Activated CD4-positive, alpha-beta T cell treated with anti-CD3 and anti-CD28 coated beads, Interleukin-2, amount 50 U/mL, for 1 hour (primary cell): ENCODE measurements at regions not wholly inside any gene's neighbourhood (a gene's known extent, or its start where the extent isn't known, plus 50 kb on each side); places are given as distances from the start of the nearest gene placed in this dataset.
"Not testable (repeated sequence)": the region's sequence is repeated elsewhere in the genome, so short reads cannot be mapped to it uniquely, and the experiment has no call there.

Experiments used
- DNase-seq: peaks from one replicate; pipeline ENCODE4 v3.0.0-alpha.2; 2020

GRCh38 chr3:68676136-68676535 lies 256.2 kb downstream of the TAFA4 start:
- no peak for DNase-seq

DNA sequence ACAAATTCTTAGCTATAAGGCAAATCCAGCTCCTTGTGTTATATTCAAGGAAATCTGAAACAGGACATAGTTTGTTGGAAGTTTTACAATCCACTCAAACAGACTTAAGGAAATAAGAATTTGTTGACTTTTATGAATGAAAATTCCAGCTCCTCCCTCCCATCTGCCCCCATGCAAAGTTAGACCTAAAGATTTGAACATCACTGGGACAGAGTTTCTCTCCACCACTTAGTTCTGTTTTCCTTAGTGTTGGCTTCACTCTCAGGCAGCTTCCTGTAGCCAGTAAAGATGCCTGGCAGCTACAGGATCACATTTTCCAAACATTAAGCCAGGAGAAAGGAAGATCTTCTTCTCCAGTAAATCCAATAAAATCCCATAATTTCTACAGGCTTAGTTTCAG lies 265.0 kb downstream of the TAFA4 start:
- no peak for DNase-seq

GRCh38 chr3:68666429-68667136 lies 265.8 kb downstream of the TAFA4 start:
- no peak for DNase-seq

GRCh38 chr3:68664276-68664675 lies 268.1 kb downstream of the TAFA4 start:
- DNase-seq, result no peak

GRCh38 chr3:68662176-68662575 lies 270.2 kb downstream of the TAFA4 start:
- DNase-seq, result no peak

DNA sequence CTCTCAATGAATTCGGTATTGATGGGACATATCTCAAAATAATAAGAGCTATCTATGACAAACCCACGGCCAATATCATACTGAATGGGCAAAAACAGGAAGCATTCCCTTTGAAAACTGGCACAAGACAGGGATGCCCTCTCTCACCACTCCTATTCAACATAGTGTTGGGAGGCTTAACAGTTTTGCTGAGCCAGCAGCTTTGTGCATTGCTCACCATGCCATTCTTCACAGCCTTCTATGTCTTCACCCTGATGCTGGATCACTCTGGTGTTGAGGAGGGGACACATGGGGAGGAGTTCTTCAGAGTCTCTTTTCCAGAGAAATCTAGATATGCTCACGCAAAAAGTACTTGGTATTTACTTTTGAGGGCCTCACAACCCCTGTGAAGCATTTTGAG lies 281.7 kb downstream of the TAFA4 start:
- not testable (repeated sequence) for DNase-seq

DNA sequence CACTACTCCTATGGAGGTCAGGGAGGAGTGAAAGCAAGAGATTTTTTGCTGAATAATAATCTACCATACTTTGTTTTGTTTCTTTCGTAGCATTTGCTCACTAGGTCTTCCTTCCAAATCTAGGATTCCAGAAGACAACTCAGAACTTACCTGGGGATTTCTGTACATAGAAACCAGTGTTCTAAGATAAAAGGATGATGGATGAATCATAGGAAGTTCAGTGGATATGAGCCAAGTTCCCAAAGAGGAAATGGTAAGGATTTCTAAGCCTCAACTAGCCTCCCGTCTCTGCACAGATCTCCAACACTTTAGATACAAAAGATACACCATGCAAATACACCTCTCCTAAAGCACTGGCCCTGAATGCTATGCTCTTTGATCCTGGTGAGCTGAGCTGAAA lies 283.9 kb downstream of the TAFA4 start:
- no peak for DNase-seq

DNA sequence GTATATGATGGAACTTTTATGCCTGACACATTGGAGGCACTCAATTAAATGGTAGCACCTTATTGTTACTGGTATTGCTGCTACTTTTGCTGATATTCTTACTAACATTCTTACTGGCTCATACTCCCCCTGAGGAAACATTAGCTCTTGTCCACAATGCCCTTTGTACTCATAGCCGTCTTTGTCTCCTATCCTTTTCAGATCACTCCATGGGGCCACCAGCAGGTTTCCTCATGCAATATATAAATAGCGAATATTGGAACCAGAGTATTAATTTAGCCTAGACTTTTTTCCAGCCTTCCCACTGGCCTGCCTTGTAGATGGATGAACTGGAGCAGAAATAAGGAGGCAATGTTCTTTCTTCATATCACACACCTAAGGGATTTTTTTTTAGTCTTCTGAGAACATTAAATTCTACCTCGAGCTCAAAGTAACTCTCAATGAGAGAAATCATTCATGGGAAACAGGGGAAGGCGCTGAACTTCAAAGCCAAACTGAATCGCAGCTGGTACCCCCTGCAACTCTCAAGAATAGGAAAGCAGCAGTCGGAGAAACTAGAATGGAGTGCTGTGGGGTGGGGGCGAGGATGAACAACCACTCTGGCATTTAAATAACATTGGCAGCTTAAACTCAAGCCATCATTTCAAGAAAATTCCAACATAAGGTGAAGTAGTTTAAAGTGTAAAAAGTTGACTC lies 300.3 kb downstream of the TAFA4 start:
- no peak for DNase-seq

DNA sequence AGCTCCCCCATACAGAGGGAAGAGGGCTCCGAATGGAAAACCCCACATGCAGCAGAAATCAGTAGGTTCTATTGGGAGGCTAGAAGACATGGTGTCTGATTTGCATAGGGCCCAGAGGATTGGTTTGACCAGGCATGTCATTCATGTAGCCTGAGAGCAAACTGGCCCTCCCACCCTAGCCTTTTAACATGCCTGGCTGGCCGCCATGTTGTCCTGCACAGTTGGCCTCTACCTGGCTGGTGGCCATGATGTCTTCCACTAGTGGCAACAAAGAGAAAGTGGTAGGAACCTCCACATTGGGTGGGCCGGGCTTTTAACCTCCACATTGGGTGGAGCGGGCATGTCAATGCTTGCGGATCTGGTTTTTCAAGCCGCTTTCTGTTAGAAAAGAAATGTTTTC lies 312.1 kb downstream of the TAFA4 start:
- no peak for DNase-seq

DNA sequence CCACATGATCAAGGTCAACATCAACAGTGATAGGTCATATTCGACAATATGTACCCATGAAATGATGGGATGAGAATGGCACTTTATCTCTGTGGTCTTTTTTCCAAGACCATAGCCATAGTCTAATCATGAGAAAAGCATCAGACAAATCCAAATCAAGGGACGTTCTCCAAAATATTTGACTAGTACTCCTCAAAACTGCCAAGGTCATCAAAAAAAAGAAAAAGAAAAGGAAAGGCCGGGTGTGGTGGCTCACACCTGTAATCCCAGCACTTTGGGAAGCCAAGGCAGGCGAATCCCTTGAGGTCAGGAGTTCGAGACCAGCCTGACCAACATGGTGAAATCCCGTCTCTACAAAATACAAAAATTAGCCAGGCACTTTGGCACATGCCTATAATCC lies 318.3 kb downstream of the TAFA4 start:
- no peak for DNase-seq

DNA sequence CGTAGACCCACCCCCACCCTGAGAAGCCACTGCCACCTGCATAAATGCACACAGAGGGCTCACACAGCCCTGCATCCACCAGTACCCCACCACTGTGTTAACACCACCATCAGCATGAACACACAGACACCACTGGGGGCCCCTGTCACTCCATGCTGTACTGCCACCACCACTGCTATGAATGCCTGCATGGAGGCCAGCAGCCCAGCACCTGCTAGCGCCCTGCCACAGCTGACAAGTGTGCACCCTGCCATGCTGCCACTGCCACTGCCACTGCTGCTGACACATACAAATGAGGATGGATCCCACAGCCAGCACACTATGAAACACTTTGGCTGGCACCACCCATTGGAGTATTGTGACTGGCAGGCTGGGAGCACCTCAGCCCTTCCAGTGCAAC lies 361.0 kb downstream of the TAFA4 start:
- no peak for DNase-seq

GRCh38 chr3:68560728-68561127 lies 371.6 kb downstream of the TAFA4 start:
- no peak for DNase-seq

DNA sequence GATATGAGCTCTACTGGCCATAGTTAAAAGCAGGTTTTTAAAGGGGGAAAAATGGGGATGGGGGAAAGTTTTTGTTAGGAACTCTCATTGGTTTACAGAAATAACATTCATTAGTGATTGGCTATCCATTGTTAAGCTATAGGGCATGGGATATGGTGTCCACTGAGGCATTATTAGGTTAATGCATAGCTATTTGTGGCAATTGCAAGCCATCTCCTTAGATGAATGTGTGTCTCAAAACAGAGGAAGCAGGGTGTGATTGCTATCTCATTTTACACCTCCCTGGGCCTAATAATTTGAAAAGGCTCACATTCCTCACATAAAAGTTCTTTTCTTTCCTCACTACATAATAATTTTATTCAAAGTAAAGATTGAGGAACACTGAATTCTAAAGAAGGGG lies 396.6 kb downstream of the TAFA4 start:
- DNase-seq, result no peak

DNA sequence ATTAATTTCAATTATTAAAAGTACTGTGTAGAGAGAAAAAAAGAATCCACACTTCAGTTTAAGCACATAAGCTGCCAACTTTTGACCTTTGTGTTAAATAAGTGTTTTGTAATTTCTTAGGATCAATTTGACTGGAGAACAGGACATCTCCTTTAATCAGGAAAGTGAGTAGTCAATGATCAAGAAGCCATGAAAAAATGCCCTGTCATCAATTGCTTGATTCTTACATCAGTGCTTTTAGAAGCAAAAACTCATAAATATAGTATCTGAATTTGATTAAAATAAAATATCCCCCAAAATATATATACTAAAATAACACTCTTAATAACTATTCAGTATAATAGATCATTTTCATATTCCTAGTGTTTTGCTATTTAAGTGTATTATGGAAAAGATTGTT lies 409.0 kb downstream of the TAFA4 start:
- DNase-seq, result no peak

DNA sequence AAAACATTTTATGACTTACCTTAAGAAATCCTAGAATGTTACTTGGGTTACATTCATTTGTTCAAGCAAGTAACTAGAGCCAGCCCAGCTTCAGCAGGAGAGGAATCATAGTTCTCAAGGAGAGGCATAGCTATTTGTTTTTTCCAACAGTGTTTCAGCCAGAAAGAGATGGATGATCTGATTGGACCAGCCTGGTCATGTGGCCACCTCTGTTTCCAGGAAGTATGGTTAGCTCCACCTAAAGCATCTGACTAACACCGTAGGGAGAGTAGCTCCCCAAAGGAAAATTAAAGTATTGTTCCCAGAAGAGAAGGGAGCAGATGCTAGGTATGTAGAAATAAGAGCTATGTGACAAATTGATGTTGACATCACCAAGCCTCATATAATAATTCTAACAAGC lies 417.1 kb downstream of the TAFA4 start:
- DNase-seq, result no peak

GRCh38 chr3:68504201-68504600 lies 428.1 kb downstream of the TAFA4 start:
- no peak for DNase-seq

DNA sequence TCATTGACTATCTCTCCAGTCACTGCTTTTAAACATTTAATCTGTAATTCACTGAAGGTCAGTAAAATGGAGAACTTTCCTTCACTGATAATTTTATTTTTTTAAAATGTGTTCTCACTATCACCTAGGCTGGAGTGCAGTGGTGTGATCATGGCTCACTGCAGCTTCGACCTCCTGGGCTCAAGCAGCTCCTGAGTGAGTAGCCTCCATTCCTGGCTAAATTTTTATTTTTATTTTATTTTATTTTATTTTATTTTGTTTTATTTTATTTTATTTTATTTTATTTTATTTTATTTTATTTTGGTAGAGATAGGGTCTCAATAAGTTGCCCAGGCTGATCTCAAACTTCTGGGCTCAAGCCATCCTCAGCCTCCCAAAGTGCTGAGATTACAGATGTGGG lies 446.5 kb downstream of the TAFA4 start:
- not testable (repeated sequence) for DNase-seq

DNA sequence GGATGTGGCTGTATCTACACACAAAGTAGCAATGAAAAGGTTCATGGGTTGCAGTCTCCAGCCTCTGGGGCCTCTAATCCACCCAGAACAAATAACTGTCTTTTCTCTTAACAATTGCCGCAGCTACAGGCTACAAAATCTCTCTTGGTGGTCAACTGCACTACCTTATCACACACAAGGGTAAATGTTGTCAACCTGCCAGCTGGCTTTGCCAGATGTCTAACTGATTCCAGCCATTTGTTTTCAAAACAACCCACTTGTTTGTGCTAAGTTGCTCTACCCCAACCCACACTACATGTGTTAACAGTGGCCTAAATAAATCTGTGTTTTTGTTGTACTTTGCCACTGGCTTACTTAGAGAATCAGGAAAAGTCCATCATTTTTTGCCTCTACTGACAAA lies 447.3 kb downstream of the TAFA4 start:
- DNase-seq, result no peak

DNA sequence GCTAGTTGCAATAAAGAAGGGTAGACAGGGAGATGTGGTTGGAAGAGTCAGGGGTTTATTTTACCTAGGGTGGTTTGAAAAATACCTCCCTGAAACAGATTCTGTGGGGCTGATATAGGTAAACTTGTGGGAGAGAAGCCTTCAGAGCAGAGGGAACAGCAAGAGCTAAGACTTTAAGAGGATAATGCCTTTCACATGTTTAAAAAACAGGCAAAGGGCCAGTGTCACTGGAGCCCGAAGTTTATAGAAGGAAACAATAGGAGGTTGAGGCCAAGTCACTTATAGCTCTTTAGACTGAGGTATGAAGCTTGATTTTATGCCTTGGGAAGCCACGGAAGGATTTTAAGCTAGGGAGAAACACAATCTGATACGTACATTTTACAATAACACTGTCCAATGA lies 448.7 kb downstream of the TAFA4 start:
- DNase-seq, result no peak

GRCh38 chr3:68483041-68483440 lies 449.3 kb downstream of the TAFA4 start:
- DNase-seq, result no peak

GRCh38 chr3:68482565-68482964 lies 449.8 kb downstream of the TAFA4 start:
- DNase-seq, result no peak

DNA sequence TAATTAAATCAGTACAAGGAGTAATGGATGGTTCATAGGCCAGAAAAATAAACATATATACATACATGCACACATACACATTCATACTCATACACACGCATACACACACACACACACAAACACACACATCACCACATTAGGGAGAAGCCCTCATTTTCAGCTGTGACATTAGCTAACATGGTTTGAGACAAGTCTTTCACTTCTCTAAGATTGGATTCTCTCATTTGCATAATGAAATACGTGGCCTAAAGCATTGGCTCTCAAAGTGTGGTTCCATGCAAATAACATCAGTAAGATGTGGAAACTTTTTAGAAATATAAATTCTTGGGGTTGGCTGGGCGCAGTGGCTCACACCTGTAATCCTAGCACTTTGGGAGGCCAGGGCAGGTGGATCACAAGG lies 452.6 kb downstream of the TAFA4 start:
- no peak for DNase-seq

DNA sequence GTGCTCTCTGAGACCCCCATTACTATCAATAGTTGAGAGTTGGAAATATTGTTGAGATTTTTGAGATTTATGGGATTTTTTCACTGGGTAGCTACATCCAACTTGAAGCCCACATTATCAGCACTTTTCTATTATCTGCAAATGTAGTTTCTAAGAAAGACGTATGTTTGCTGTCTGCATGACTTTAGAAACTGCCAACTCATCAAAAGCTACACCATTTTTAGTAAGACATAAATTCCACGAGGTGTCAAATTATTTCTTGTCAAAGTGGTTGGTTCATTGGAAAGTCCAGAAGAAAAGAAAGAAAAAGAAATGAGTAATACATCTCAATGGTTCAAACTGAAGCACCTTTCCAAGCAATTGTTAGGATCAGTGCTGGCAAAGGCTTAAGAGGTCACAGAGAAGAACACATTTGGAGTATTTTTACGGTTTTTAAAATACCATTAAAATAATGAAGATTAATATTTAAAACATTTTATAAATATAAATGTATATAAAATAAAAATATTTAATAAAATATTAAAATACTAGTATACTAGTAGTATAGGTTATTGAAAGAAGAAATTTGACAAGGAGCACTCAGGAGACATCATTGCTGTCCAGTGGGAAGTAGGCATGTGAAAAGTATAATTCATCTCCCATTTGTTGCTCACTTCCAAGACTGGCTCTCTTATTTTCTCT lies 463.5 kb downstream of the TAFA4 start:
- DNase-seq, result no peak

GRCh38 chr3:68467465-68467864 lies 464.9 kb downstream of the TAFA4 start:
- DNase-seq, result no peak
